Transverse colon (tissue), 4 donors: ENCODE measurements at regions not wholly inside any gene's neighbourhood (a gene's known extent, or its start where the extent isn't known, plus 50 kb on each side); places are given as distances from the start of the nearest gene placed in this dataset.

ENCODE experiments used
- CTCF ChIP-seq, 5 experiments: fragments of 200-600 bp in 3 of 5; fragments of 450-650 bp in 2 of 5; sonication (generic) in 3 of 5; IDR thresholded peaks; 1 replicate in 2 of 5; 2 replicates in 3 of 5; pipeline ENCODE4 v1.5.1; 2016 to 2017; ENCODE audit warnings: antibody characterized with exemption in 5 of 5, inconsistent platforms in 3 of 5, mild to moderate bottlenecking in 2 of 5, moderate library complexity in 1 of 5
- POLR2A ChIP-seq: fragments of 450-650 bp; IDR thresholded peaks from one replicate; pipeline ENCODE4 v1.6.1; 2016; ENCODE audit warnings: antibody characterized with exemption, mild to moderate bottlenecking, moderate library complexity
- POLR2AphosphoS5 ChIP-seq, 3 donors: sonication (generic); formaldehyde crosslinking; IDR thresholded peaks; one replicate each; pipeline ENCODE4 v1.6.1; 2016; ENCODE audit warnings: antibody characterized with exemption in 3 of 3

DNA sequence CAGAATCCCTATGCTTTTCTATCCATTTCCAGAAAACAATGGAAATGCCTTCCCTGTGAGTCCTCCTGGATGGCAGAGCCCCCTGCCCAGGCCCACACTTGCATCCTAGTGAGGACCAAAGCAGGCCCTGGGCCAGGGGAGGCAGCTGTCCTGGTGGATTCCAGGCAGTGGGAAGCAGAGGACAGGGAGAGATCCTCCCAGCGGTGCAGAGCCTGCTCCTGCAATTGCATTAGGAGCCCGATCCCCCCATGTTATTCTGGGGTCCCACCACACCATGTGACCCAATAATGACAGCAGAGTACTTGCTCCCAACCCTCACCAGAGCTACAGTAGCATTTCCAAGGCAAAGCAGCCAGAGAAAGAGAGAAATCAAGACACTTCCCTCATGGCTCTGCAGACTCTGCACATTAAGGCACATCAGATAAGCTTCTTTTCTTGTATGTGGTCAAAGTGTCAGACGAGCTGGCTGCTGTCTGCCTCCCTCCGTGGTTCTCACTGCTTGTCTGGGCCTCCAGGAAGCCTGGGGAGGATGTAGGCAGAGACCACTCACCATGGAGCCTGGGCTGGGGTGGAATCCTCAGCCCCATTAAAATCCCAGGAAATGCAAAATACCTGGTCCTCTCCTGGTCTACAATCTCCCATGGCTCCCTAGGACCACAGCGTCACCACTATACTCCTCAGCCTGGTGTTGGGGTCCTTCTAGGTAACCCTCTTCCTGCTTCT, 54.9 kb upstream of the RUNX3 start:
- TF ChIP-seq CTCF (IDR thresholded peaks at IDR 0.05) (no peak), POLR2A (no peak), POLR2AphosphoS5 (IDR thresholded peaks at IDR 0.05) (no peak)
